ENCODE measurements at regions not wholly inside any gene's neighbourhood (a gene's known extent, or its start where the extent isn't known, plus 50 kb on each side); places are given as distances from the start of the nearest gene placed in this dataset.

DNA sequence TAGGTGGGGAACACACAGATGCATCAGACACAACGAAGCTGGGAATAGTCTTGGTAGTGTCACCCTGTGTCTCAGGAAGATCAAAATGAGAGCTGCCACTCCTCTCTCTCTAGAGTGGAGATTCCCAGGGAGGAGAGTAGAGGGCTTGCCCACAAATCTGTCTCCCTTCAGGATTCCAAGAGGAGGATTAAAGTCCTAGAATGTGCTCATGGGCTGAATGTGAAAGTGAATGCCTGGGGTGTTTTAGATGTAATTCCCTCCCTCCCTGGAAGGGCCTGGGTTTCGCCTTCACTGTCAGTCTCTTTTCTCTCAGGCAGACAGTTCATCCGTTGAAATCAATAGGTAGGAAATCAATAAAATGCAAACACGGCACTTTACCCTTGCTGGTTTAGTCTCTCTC is 282.6 kb upstream of the PPARGC1A start:
- H3K27ac Mint-ChIP-seq (ENCODE audit: unreplicated experiment) = no peak overlapping the region
- H3K9me3 Mint-ChIP-seq = peaks cover 3% of the 10 kb centered on the region
- H3K4me3 Mint-ChIP-seq = no peak overlapping the region
- H3K27me3 Mint-ChIP-seq (ENCODE audit: low read depth) = no peaks in the 10 kb centered on the region
- no peak for DNase-seq (ENCODE audit: low read depth, low spot score)
- no peaks in the 10 kb centered on the region for H3K36me3 Mint-ChIP-seq (ENCODE audit: low read depth)
- H3K4me1 Mint-ChIP-seq = peaks cover 4% of the 10 kb centered on the region
- TF ChIP-seq, protein P1, sequence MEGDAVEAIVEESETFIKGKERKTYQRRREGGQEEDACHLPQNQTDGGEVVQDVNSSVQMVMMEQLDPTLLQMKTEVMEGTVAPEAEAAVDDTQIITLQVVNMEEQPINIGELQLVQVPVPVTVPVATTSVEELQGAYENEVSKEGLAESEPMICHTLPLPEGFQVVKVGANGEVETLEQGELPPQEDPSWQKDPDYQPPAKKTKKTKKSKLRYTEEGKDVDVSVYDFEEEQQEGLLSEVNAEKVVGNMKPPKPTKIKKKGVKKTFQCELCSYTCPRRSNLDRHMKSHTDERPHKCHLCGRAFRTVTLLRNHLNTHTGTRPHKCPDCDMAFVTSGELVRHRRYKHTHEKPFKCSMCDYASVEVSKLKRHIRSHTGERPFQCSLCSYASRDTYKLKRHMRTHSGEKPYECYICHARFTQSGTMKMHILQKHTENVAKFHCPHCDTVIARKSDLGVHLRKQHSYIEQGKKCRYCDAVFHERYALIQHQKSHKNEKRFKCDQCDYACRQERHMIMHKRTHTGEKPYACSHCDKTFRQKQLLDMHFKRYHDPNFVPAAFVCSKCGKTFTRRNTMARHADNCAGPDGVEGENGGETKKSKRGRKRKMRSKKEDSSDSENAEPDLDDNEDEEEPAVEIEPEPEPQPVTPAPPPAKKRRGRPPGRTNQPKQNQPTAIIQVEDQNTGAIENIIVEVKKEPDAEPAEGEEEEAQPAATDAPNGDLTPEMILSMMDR (conservative IDR thresholded peaks at IDR 0.05) = no peak

DNA sequence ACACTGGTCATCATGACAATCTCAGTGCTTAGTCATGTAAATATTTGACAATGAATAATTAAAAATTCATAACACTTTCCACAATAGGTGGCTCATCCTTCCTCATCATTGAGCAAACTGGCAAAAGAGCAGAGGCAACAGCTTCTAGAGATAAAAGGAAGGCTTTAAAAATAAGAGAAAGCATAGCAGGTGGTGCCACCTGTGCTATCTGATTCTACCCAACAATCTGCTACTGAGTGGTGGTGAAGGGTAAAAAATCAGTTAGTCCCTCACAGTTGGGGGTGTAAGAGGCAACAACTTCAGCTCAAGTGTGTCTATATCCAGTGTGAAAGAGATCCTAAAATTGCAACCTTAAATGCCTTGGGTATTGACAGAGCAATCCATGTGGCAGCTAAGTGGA is 280.1 kb upstream of the PPARGC1A start:
- TF ChIP-seq, protein P1 (conservative IDR thresholded peaks at IDR 0.05) = no peak
- no peak overlapping the region for H3K27ac Mint-ChIP-seq (ENCODE audit: unreplicated experiment)
- no peak overlapping the region for H3K4me3 Mint-ChIP-seq
- H3K27me3 Mint-ChIP-seq (ENCODE audit: low read depth) = no peaks in the 10 kb centered on the region
- no peak for DNase-seq (ENCODE audit: low read depth, low spot score)
- H3K4me1 Mint-ChIP-seq = peaks cover 4% of the 10 kb centered on the region
- H3K36me3 Mint-ChIP-seq (ENCODE audit: low read depth) = no peaks in the 10 kb centered on the region
- H3K9me3 Mint-ChIP-seq = no peaks in the 10 kb centered on the region

DNA sequence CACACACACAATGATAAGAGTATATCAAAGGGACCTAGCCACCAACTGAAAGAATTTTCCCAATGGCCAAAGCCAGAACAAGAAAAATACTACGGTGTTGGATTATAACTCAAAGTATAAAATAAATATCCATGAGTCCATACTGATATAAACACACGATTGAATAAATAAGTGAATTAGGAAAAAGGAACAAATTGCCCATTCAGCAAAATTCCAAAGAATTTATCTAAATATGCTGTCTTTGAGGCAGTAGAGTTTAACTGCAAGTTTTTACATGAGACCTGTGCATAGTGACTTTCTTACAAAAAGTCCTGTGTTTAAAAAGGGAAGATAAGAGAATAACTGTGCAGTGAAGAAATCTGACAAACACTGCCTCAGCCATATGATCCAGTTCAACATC is 278.8 kb upstream of the PPARGC1A start:
- H3K9me3 Mint-ChIP-seq = no peaks in the 10 kb centered on the region
- no peaks in the 10 kb centered on the region for H3K27me3 Mint-ChIP-seq (ENCODE audit: low read depth)
- no peaks in the 10 kb centered on the region for H3K36me3 Mint-ChIP-seq (ENCODE audit: low read depth)
- peaks cover 4% of the 10 kb centered on the region for H3K4me1 Mint-ChIP-seq
- DNase-seq (ENCODE audit: low read depth, low spot score) = no peak
- TF ChIP-seq, protein P1 (conservative IDR thresholded peaks at IDR 0.05) = no peak
- no peak overlapping the region for H3K27ac Mint-ChIP-seq (ENCODE audit: unreplicated experiment)
- H3K4me3 Mint-ChIP-seq = no peak overlapping the region

DNA sequence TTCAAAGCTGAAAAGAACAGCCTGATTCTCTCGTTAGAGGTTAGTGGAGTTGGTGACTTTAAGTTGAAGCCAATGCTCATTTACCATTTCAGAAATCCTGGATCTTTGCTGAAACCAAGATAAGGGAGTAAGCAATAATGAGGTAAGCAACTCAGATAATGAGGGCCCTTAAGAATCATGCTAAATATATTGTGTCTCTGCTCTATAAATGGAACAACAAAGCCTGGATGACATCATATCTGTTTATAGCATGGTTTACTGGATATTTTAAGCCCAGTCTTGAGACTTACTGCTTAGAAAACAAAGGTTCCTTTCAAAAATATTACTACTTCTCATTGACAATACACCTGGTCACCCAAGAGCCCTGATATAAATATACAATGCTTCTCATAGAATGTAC is 276.7 kb upstream of the PPARGC1A start:
- Mint-ChIP-seq H3K9me3 (no peaks in the 10 kb centered on the region), H3K27me3 (ENCODE audit: low read depth) (no peaks in the 10 kb centered on the region), H3K36me3 (ENCODE audit: low read depth) (no peaks in the 10 kb centered on the region), H3K4me3 (no peak overlapping the region), H3K27ac (ENCODE audit: unreplicated experiment) (no peak overlapping the region), H3K4me1 (no peaks in the 10 kb centered on the region)
- no peak for DNase-seq (ENCODE audit: low read depth, low spot score)
- TF ChIP-seq, protein P1 (conservative IDR thresholded peaks at IDR 0.05) = no peak

DNA sequence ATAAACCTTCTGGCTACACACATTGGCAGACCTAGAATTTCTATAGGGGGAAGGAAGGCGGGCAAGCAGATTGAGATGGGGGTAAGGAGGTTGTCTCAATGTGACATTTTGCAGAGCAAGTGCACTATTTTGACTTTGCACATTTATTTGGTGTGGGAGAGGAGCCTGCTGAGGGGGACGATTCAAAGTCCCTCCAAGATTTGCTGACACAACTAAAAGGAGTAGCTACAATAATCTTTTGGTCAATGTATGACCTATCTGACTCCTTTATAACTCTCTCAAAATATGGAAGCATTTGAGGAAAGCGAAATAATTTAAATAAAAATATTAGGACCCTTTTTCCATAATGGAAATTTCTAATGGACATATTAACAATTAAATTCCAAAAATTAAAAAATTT is 274.9 kb upstream of the PPARGC1A start:
- no peak overlapping the region for H3K27ac Mint-ChIP-seq (ENCODE audit: unreplicated experiment)
- H3K4me1 Mint-ChIP-seq = no peaks in the 10 kb centered on the region
- TF ChIP-seq, protein P1 (conservative IDR thresholded peaks at IDR 0.05) = no peak
- no peaks in the 10 kb centered on the region for H3K9me3 Mint-ChIP-seq
- no peaks in the 10 kb centered on the region for H3K36me3 Mint-ChIP-seq (ENCODE audit: low read depth)
- no peaks in the 10 kb centered on the region for H3K27me3 Mint-ChIP-seq (ENCODE audit: low read depth)
- H3K4me3 Mint-ChIP-seq = no peak overlapping the region
- no peak for DNase-seq (ENCODE audit: low read depth, low spot score)
